Lower leg skin (tissue), 3 donors: ENCODE measurements at regions not wholly inside any gene's neighbourhood (a gene's known extent, or its start where the extent isn't known, plus 50 kb on each side); places are given as distances from the start of the nearest gene placed in this dataset.

Experiments used
- CTCF ChIP-seq, 3 donors: fragments of 450-650 bp; IDR thresholded peaks; one replicate each; pipeline ENCODE4 v1.5.1; 2016; ENCODE audit warnings: antibody characterized with exemption in 3 of 3, mild to moderate bottlenecking in 3 of 3, moderate library complexity in 2 of 3
- POLR2A ChIP-seq, 2 donors: fragments of 450-650 bp; IDR thresholded peaks; one replicate each; pipeline ENCODE4 v1.6.1; 2016 to 2017; ENCODE audit warnings: antibody characterized with exemption in 2 of 2, mild to moderate bottlenecking in 1 of 2, moderate library complexity in 1 of 2

GRCh38 chr5:67693956-67694809 is 497.6 kb upstream of the CD180 start:
- no peak for TF ChIP-seq CTCF (IDR thresholded peaks at IDR 0.05)
- no peak for TF ChIP-seq POLR2A (IDR thresholded peaks at IDR 0.05)
